Parathyroid adenoma (tissue), 2 donors: ENCODE measurements at regions not wholly inside any gene's neighbourhood (a gene's known extent, or its start where the extent isn't known, plus 50 kb on each side); places are given as distances from the start of the nearest gene placed in this dataset.

Source experiments
- H2AFZ ChIP-seq: fragments of 300-600 bp; sonication (generic); one replicate; pipeline ENCODE4 v1.7.0; 2017; ENCODE audit warnings: antibody characterized with exemption, mild to moderate bottlenecking
- H3K27ac ChIP-seq: fragments of 300-600 bp; sonication (generic); one replicate; pipeline ENCODE4 v1.7.0; 2017
- H3K27me3 ChIP-seq: fragments of 300-600 bp; sonication (generic); one replicate; pipeline ENCODE4 v1.7.0; 2017; ENCODE audit warnings: low read length; ENCODE audit not compliant: control insufficient read depth, insufficient read depth
- H3K36me3 ChIP-seq: fragments of 300-600 bp; sonication (generic); one replicate; pipeline ENCODE4 v1.7.0; 2017; ENCODE audit warnings: low read length; ENCODE audit not compliant: control insufficient read depth, insufficient read depth
- H3K4me1 ChIP-seq: fragments of 300-600 bp; sonication (generic); one replicate; pipeline ENCODE4 v1.7.0; 2017; ENCODE audit warnings: control low read depth
- H3K4me2 ChIP-seq: fragments of 300-600 bp; sonication (generic); one replicate; pipeline ENCODE4 v1.7.0; 2017; ENCODE audit warnings: low read length
- H3K4me3 ChIP-seq: fragments of 300-600 bp; sonication (generic); one replicate; pipeline ENCODE4 v1.7.0; 2017; ENCODE audit warnings: low read depth, low read length
- H3K79me2 ChIP-seq: fragments of 300-600 bp; sonication (generic); one replicate; pipeline ENCODE4 v1.7.0; 2017; ENCODE audit warnings: control low read depth
- H3K9ac ChIP-seq: fragments of 300-600 bp; sonication (generic); one replicate; pipeline ENCODE4 v1.7.0; 2017; ENCODE audit warnings: mild to moderate bottlenecking
- H3K9me3 ChIP-seq: fragments of 300-600 bp; sonication (generic); one replicate; pipeline ENCODE4 v1.7.0; 2017; ENCODE audit warnings: low read length; ENCODE audit not compliant: control insufficient read depth
- CTCF ChIP-seq: fragments of 300-600 bp; sonication (generic); IDR thresholded peaks from one replicate; pipeline ENCODE4 v1.7.0; 2017; ENCODE audit warnings: antibody characterized with exemption, mild to moderate bottlenecking
- donor health status: primary hyperparathyroidism.

GRCh38 chr4:182169987-182170386 lies 73.2 kb upstream of the TENM3 start:
- Histone ChIP-seq H3K79me2 (no peaks in the 10 kb centered on the region), H3K27me3 (no peaks in the 10 kb centered on the region), H3K4me3 (no peak overlapping the region), H3K9ac (no peak overlapping the region), H3K27ac (no peak overlapping the region), H3K9me3 (no peaks in the 10 kb centered on the region), H3K4me1 (no peaks in the 10 kb centered on the region), H3K36me3 (no peaks in the 10 kb centered on the region), H3K4me2 (no peak overlapping the region), H2AFZ (no peak overlapping the region)
- TF ChIP-seq CTCF = no peak

GRCh38 chr4:182170417-182170935 lies 72.7 kb upstream of the TENM3 start:
- Histone ChIP-seq H3K27ac (no peak overlapping the region), H3K4me2 (no peak overlapping the region), H3K4me1 (no peaks in the 10 kb centered on the region), H3K79me2 (no peaks in the 10 kb centered on the region), H3K27me3 (no peaks in the 10 kb centered on the region), H3K9me3 (no peaks in the 10 kb centered on the region), H2AFZ (no peak overlapping the region), H3K36me3 (no peaks in the 10 kb centered on the region), H3K9ac (no peak overlapping the region), H3K4me3 (no peak overlapping the region)
- no peak for TF ChIP-seq CTCF

GRCh38 chr4:182174979-182175378 lies 68.2 kb upstream of the TENM3 start:
- no peaks in the 10 kb centered on the region for H3K9me3 ChIP-seq
- TF ChIP-seq CTCF = no peak

GRCh38 chr4:182175788-182176519 lies 67.2 kb upstream of the TENM3 start:
- H3K9me3 ChIP-seq = no peaks in the 10 kb centered on the region
- H3K4me2 ChIP-seq = no peak overlapping the region
- no peak overlapping the region for H3K4me3 ChIP-seq
- H3K36me3 ChIP-seq = no peaks in the 10 kb centered on the region
- H3K79me2 ChIP-seq = no peaks in the 10 kb centered on the region
- H2AFZ ChIP-seq = no peak overlapping the region
- no peak overlapping the region for H3K9ac ChIP-seq
- H3K27ac ChIP-seq = no peak overlapping the region
- H3K4me1 ChIP-seq = no peaks in the 10 kb centered on the region
- no peak for TF ChIP-seq CTCF
- no peaks in the 10 kb centered on the region for H3K27me3 ChIP-seq

More at GRCh38 chr4:182174979-182175378, 68.2 kb upstream of the TENM3 start:
- Histone ChIP-seq H3K4me3 (no peak overlapping the region), H3K4me2 (no peak overlapping the region), H2AFZ (no peak overlapping the region), H3K79me2 (no peaks in the 10 kb centered on the region), H3K36me3 (no peaks in the 10 kb centered on the region), H3K27ac (no peak overlapping the region), H3K4me1 (no peaks in the 10 kb centered on the region), H3K27me3 (no peaks in the 10 kb centered on the region), H3K9ac (no peak overlapping the region)

- no peak for TF ChIP-seq CTCF
- Histone ChIP-seq H2AFZ (no peak overlapping the region), H3K9ac (no peak overlapping the region), H3K36me3 (no peaks in the 10 kb centered on the region), H3K27ac (no peak overlapping the region), H3K4me1 (no peaks in the 10 kb centered on the region), H3K4me2 (no peak overlapping the region), H3K27me3 (no peaks in the 10 kb centered on the region), H3K79me2 (no peaks in the 10 kb centered on the region), H3K4me3 (no peak overlapping the region), H3K9me3 (no peaks in the 10 kb centered on the region)
Observed at GRCh38 chr4:182177166-182177565, 66.0 kb upstream of the TENM3 start.
